ENCODE measurements at regions not wholly inside any gene's neighbourhood (a gene's known extent, or its start where the extent isn't known, plus 50 kb on each side); places are given as distances from the start of the nearest gene placed in this dataset.

GRCh38 chr18:38464024-38464423 is 898.4 kb upstream of the CELF4 start:
- DNase-seq, result no peak

- no peak for DNase-seq
Observed at GRCh38 chr18:38460657-38461056, 895.1 kb upstream of the CELF4 start.

- DNase-seq, result no peak
Observed at GRCh38 chr18:38459131-38459994, 893.8 kb upstream of the CELF4 start.

GRCh38 chr18:38458698-38459097 is 893.1 kb upstream of the CELF4 start:
- no peak for DNase-seq

- no peak for DNase-seq
Observed at GRCh38 chr18:38456253-38456652, 890.7 kb upstream of the CELF4 start.

GRCh38 chr18:38454764-38455469 is 889.3 kb upstream of the CELF4 start:
- no peak for DNase-seq

- peak; percentile 23 to 27 for DNase-seq
Observed at GRCh38 chr18:38453880-38454279, 888.3 kb upstream of the CELF4 start.

- DNase-seq, result no peak
Observed at GRCh38 chr18:38450876-38451275, 885.3 kb upstream of the CELF4 start.

GRCh38 chr18:38445804-38446145 is 880.2 kb upstream of the CELF4 start:
- no peak for DNase-seq

GRCh38 chr18:38444971-38445803 is 879.6 kb upstream of the CELF4 start:
- no peak for DNase-seq

GRCh38 chr18:38427736-38428135 is 862.1 kb upstream of the CELF4 start:
- DNase-seq, result no peak

GRCh38 chr18:38427234-38427633 is 861.6 kb upstream of the CELF4 start:
- no peak for DNase-seq

- no peak for DNase-seq
Observed at GRCh38 chr18:38421872-38422615, 856.4 kb upstream of the CELF4 start.

GRCh38 chr18:38421021-38421420 is 855.4 kb upstream of the CELF4 start:
- no peak for DNase-seq

GRCh38 chr18:38420611-38421010 is 855.0 kb upstream of the CELF4 start:
- no peak for DNase-seq

GRCh38 chr18:38415811-38416210 is 850.2 kb upstream of the CELF4 start:
- DNase-seq, result no peak

- DNase-seq, result no peak
Observed at GRCh38 chr18:38413193-38413592, 847.6 kb upstream of the CELF4 start.

GRCh38 chr18:38406607-38407006 is 841.0 kb upstream of the CELF4 start:
- DNase-seq, result no peak

- DNase-seq, result no peak
Observed at GRCh38 chr18:38402509-38402908, 836.9 kb upstream of the CELF4 start.

GRCh38 chr18:38397094-38397493 is 831.5 kb upstream of the CELF4 start:
- no peak for DNase-seq

GRCh38 chr18:38386146-38386545 is 820.5 kb upstream of the CELF4 start:
- DNase-seq, result no peak

GRCh38 chr18:38369772-38370690 is 804.4 kb upstream of the CELF4 start:
- no peak for DNase-seq

Data from NCI-H187 (cell line).